Kidney epithelial cell (primary cell): ENCODE measurements at regions not wholly inside any gene's neighbourhood (a gene's known extent, or its start where the extent isn't known, plus 50 kb on each side); places are given as distances from the start of the nearest gene placed in this dataset.

ENCODE experiments used
- DNase-seq: peaks from one replicate; pipeline ENCODE4 v3.0.0-alpha.2; 2010; ENCODE audit warnings: low read depth
- H3K27me3 ChIP-seq: 2 replicates; pipeline ENCODE4 v1.6.0; 2011; ENCODE audit warnings: low read length; ENCODE audit not compliant: control insufficient read depth, insufficient read depth
- H3K36me3 ChIP-seq: 2 replicates; pipeline ENCODE4 v1.5.1; 2011; ENCODE audit warnings: low read length; ENCODE audit not compliant: control insufficient read depth, insufficient read depth
- H3K4me3 ChIP-seq: 2 replicates; pipeline ENCODE4 v1.5.1; 2011; ENCODE audit warnings: low read depth, mild to moderate bottlenecking, control low read depth, low read length
- TF ChIP-seq, protein P1 (sequence below): IDR thresholded peaks from 2 replicates; pipeline ENCODE4 v1.5.1; 2011; ENCODE audit warnings: mild to moderate bottlenecking, moderate library complexity, low read length, control low read depth, inconsistent platforms; ENCODE audit not compliant: insufficient read depth, poor library complexity, severe bottlenecking

DNA sequence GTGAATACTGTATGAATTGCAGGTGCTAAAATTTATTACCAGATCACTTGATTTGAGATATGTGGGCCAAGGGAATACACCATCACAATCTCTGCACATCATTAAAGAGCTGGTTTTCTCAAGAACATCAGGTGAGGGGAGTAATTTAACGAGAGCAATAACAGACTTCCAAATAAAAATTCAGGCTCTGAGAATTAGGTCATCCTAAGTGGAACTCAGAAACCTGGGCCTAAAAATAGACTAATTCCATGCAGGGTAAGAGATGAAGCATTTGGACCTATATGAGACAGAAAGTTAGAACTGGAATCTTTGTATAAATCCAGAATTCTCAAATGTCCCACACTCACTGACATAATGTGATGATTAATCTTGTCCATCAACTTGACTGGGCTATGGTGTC is 331.1 kb downstream of the ZNF621 start:
- TF ChIP-seq, protein P1, sequence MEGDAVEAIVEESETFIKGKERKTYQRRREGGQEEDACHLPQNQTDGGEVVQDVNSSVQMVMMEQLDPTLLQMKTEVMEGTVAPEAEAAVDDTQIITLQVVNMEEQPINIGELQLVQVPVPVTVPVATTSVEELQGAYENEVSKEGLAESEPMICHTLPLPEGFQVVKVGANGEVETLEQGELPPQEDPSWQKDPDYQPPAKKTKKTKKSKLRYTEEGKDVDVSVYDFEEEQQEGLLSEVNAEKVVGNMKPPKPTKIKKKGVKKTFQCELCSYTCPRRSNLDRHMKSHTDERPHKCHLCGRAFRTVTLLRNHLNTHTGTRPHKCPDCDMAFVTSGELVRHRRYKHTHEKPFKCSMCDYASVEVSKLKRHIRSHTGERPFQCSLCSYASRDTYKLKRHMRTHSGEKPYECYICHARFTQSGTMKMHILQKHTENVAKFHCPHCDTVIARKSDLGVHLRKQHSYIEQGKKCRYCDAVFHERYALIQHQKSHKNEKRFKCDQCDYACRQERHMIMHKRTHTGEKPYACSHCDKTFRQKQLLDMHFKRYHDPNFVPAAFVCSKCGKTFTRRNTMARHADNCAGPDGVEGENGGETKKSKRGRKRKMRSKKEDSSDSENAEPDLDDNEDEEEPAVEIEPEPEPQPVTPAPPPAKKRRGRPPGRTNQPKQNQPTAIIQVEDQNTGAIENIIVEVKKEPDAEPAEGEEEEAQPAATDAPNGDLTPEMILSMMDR, result no peak
- H3K27me3 ChIP-seq, result no peaks in the 10 kb centered on the region

DNA sequence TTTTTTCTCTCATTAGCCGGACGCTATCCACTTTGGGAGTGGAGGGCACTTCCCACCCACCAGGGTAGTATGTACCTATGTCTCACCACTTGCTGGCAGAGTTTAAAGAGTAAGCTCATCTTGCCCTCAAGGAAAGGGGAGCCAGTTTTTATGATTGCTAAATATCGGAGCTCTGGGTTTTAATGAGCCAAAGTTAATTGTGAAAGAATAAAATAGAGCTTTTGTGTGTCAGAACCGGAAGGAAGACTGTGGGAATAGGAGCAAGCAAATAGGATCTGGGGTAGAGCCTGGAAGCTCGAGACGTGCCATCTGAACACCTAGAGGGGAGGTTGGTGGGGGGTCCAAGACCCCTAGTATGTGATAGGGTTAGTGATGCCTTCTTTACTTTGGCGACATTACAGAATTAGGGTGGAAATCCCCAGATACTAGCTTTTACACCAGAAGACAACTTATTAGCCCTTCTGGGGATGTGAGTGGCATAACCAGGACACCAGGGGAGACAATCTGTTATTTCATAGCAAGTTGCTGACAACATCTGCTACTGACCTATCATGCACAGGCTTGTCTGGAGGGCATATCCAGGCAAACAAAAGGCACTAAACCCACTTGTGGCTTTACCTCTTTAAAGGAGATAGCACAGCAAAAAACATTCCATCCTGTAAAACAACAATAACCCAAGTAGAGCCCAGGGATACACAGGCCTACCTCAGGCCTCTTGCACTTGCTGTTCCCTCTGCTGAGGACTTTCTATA is 333.8 kb downstream of the ZNF621 start:
- Histone ChIP-seq H3K36me3 (no peaks in the 10 kb centered on the region), H3K27me3 (no peaks in the 10 kb centered on the region), H3K4me3 (no peak overlapping the region)
- DNase-seq, result no peak
- TF ChIP-seq, protein P1, result no peak

More for the DNA sequence above, 331.1 kb downstream of the ZNF621 start:
- Histone ChIP-seq H3K4me3 (no peak overlapping the region), H3K36me3 (no peaks in the 10 kb centered on the region)
- no peak for DNase-seq

DNA sequence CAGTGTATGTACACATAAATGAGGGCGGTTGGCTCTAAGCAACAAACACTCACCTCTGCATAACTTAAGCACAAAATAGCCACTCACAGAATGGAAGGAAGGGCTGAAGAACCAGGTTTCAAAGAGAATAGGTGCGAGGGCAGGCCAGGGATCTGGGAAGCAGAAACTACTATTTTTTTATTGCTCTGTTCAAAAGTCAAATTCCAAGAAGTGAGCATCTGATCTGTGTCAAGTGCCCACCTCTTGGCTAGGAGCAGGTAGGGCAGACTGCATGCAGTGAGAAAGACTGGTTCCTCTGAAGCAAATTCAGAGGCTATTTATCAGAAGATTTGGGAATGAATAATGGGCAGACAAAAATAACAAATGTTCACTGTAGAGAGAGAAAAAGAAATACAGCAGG is 336.4 kb upstream of the CTNNB1 start:
- Histone ChIP-seq H3K4me3 (no peak overlapping the region), H3K27me3 (no peaks in the 10 kb centered on the region), H3K36me3 (no peaks in the 10 kb centered on the region)
- DNase-seq, result no peak
- TF ChIP-seq, protein P1, result no peak

DNA sequence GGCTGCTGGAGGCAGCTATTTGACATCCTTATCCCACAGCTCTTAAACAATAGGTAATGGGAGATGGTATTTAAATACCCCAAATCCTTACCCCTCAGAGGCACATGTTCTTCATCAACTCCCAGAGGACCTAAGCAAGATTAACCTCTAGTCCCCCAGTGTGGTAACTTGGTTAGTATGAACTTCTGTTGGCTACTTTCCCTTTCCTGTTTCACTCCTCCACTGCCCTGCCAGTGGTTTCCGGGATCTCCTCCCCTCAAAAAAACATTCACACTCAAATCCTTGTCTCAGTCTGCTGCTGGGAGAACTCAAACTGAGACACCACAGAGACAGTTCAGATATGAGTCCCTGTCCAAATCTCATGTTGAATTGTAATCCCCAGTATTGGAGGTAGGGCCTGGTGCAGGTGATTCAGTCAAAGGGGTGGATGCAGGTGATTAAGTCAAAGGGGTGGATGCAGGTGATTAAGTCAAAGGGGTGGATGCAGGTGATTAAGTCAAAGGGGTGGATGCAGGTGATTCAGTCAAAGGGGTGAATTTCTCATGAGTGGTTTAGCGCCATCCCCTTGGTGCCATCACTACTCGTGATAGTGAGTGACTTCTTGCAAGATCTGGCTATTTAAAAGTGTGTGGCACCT is 335.0 kb upstream of the CTNNB1 start:
- DNase-seq, result no peak
- H3K36me3 ChIP-seq, result no peaks in the 10 kb centered on the region
- H3K4me3 ChIP-seq, result no peak overlapping the region
- TF ChIP-seq, protein P1, result no peak
- H3K27me3 ChIP-seq, result no peaks in the 10 kb centered on the region

DNA sequence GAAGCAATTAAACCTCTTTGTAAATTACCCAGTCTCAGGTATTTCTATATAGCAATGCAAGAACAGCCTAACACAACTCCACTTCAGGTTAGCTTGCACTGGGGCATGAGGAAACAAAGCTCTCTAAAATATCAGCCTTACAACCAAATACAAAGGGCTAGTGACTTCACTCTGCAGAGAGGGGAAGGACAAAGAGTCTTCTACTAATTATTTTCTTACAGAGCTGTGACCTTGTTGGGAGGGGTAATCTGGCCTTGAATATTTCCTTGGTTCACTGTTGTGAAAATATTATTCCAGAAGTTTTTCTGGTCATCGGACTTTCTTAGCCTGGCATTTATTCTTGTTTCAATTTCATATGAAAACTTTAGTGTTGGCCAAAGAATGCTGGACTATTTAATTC is 334.4 kb upstream of the CTNNB1 start:
- TF ChIP-seq, protein P1, result no peak
- no peak for DNase-seq
- Histone ChIP-seq H3K27me3 (no peaks in the 10 kb centered on the region), H3K36me3 (no peaks in the 10 kb centered on the region), H3K4me3 (no peak overlapping the region)

DNA sequence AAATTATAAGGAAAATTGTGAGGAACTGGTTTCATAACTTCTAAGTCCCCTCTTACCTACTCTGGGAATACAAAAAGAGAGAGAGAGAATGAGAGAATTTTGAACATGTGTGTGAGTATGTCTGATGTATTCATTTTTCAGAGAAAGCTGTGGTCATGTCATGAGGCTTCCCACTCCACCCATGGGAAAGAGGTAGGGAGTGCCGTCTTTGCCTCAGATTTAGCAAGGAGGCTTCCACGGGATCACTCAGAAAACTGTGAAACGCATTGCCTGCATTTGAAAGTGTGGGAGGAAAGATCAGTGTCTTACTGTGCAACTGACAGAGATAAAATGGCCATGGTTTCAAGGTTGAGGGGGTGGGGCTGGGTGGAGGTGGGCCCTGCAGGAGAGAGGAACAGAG is 331.5 kb upstream of the CTNNB1 start:
- DNase-seq, result no peak
- TF ChIP-seq, protein P1, result no peak
- Histone ChIP-seq H3K4me3 (no peak overlapping the region), H3K36me3 (no peaks in the 10 kb centered on the region), H3K27me3 (no peaks in the 10 kb centered on the region)
